ENCODE measurements at regions not wholly inside any gene's neighbourhood (a gene's known extent, or its start where the extent isn't known, plus 50 kb on each side); places are given as distances from the start of the nearest gene placed in this dataset.

DNA sequence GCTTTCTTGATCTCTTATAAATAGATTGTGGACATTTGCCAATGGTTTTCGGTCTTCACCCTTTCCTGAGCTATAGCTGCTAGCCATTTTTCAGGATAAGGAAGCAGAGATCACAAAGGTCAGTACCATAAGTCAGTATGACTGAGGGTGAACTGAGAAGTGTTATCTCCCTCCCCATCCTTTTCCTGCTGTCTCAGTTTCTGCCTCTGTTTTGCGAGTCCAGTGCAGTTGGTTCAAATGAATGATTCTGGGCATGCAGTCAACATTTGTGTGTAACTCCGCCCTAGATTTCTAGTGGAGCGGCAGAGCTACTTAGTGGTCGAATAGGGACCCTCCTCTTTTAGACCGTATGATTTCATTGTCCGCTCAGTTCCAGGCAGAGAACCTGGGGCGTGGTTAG lies 460.8 kb upstream of the ARGLU1 start:
- DNase-seq (ENCODE audit: low read depth), result no peak

DNA sequence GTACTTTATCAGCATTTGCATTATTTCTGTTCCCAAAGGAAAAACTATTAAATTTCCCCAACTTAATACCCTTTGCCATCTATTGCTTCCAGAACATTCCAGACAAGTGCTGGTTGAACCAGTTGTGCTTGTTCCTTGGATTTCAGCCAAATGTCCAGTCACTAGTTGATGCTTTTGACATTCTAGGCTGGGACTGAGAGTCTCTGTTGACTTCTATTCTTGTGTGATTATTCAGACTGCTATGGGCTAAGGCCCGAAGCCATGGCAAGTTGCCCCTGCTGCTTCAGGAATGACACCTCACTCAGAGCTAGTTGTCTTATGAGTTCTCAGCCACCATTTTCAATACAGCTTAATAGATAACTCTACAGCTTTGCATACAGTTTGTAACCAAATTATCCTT lies 458.1 kb upstream of the ARGLU1 start:
- DNase-seq (ENCODE audit: low read depth), result no peak

- no peak for DNase-seq (ENCODE audit: low read depth)
Observed at GRCh38 chr13:107023335-107023734, 455.4 kb upstream of the ARGLU1 start.

DNA sequence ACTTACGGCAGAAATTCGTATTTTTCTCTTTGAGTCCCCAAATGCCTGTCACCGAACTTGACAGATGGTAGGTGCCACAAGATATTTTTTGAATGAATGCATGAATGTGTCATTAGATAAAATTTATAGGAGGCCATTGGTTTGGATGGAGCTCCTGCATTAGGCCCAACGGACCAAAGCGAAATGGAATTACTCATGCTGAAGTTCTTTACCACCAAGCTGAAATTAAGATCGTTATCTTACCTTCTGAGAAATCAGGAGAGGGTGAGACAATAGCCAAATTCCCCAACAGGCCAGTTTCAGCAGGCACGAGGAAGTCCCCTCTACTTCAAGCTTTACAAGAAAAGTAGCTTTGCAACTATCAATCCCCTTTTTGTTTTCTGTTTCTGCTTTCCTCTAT lies 452.5 kb upstream of the ARGLU1 start:
- no peak for DNase-seq (ENCODE audit: low read depth)

GRCh38 chr13:107018285-107018684 lies 450.3 kb upstream of the ARGLU1 start:
- DNase-seq (ENCODE audit: low read depth), result no peak

GRCh38 chr13:107006661-107007060 lies 438.7 kb upstream of the ARGLU1 start:
- no peak for DNase-seq (ENCODE audit: low read depth)

GRCh38 chr13:107005577-107005976 lies 437.6 kb upstream of the ARGLU1 start:
- no peak for DNase-seq (ENCODE audit: low read depth)

GRCh38 chr13:107003911-107004310 lies 436.0 kb upstream of the ARGLU1 start:
- no peak for DNase-seq (ENCODE audit: low read depth)

- no peak for DNase-seq (ENCODE audit: low read depth)
Observed at GRCh38 chr13:106998664-106999063, 430.7 kb upstream of the ARGLU1 start.

GRCh38 chr13:106997696-106998095 lies 429.8 kb upstream of the ARGLU1 start:
- no peak for DNase-seq (ENCODE audit: low read depth)

GRCh38 chr13:106996867-106997618 lies 429.1 kb upstream of the ARGLU1 start:
- DNase-seq (ENCODE audit: low read depth), result no peak

DNA sequence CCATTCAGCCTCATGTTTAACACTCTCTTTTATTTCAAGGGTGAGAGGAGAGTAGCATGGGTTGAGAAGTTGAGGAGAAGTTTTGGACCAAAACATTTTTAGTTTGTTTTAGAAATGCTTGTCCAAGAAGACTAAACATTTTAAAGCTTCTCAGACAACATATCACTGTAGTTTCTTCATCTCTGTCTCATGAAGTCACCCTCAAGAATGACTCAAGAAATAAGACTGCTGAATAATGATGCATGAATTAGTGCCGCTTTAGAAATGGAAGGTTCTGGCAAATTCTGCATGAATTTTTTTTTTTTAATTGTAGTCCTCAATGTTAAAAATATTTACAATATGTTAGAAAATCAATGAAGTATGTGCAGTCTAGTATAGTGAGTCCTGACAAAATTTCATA lies 422.7 kb upstream of the ARGLU1 start:
- no peak for DNase-seq (ENCODE audit: low read depth)

- no peak for DNase-seq (ENCODE audit: low read depth)
Observed at GRCh38 chr13:106989876-106990275, 421.9 kb upstream of the ARGLU1 start.

DNA sequence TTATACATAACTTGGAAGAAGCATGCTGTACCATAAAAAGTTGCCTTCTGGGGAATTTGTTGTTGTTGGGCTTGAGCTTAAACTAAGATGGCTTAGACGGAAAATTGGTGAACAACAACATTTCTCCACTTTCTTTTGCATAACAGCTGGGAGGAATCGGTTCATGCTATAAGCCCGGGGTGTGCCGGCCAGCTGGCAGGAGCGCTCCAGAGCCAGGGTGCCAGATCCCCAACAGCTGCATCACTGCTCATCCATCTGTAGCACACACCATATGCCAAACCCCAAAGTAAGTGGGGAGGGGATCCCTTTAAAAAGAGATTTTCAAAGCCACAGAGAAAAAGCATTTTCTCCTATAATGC lies 419.5 kb upstream of the ARGLU1 start:
- no peak for DNase-seq (ENCODE audit: low read depth)

DNA sequence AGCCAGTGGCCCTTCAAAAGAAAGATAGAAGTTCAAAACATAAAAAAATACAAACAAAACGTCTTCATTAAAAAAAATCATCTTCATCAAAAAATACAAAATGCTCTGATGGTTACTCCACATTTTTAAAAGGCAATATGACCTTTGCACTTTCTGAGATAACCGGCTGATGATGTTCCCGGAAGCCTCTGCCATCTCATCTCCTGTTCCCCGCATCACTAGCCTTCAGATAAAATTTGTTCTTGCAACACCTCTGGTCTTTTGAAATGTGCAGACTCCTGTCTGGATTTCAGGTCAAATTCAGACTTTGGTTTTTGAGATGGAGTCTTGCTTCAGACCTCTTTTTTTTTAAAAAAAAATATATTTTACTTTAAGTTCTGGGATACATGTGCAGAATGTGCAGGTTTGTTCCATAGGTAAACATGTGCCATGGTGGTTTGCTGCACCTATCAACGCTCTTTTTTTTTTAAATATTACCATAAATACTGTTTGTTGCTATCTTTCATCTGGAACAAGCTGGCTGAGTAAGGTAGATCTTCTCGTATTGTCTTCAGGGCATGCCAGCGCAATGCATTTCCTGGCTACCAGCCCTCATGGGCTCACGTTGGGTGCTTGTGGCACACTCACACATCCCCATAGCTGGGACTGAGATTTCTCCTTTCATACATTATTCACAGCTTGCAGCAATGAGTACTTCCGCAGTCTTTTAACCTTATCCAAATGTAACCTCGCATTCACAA lies 418.9 kb upstream of the ARGLU1 start:
- no peak for DNase-seq (ENCODE audit: low read depth)

DNA sequence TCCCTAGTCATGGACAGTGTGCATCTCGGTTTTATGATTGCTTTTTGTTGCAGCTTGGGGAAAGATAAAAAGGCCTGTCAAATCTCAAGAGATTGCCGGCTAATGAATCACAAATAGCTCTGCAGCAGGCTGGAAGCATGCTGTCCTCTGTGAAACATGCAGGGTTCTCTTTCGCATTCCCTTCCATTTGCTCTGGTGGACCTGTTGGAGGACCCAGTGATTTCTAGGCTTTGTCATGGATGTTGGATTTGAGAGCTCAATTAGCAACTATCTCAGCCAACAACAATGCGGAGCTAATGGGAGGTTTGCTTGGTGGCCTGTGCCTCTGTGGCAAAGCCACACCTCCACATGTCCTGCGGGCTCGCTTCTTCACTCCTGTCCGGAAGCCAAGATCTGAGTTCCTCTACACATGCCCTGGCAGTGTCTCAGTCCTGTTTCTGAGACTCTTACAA lies 418.1 kb upstream of the ARGLU1 start:
- DNase-seq (ENCODE audit: low read depth), result no peak

- no peak for DNase-seq (ENCODE audit: low read depth)
Observed at GRCh38 chr13:106985481-106985880, 417.5 kb upstream of the ARGLU1 start.

- no peak for DNase-seq (ENCODE audit: low read depth)
Observed at GRCh38 chr13:106981051-106981450, 413.1 kb upstream of the ARGLU1 start.

DNA sequence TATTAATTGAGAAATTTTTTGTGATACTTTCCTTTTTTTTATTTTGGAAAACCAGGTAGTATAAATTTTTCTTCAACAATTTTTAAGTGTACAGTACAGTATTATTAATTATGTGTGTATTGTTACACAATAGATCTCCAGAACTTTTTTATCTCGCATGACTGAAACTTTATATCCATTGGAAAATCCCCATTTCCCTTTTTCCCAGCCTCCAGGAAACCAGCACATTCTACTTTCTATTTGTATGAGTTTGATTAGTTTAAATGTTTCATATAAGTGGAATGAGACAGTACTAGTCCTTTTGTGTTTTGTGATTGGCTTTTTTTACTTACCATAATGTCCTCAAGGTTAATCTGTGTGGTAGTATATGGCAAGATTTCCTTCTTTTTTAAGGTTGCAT lies 399.5 kb upstream of the ARGLU1 start:
- no peak for DNase-seq (ENCODE audit: low read depth)

DNA sequence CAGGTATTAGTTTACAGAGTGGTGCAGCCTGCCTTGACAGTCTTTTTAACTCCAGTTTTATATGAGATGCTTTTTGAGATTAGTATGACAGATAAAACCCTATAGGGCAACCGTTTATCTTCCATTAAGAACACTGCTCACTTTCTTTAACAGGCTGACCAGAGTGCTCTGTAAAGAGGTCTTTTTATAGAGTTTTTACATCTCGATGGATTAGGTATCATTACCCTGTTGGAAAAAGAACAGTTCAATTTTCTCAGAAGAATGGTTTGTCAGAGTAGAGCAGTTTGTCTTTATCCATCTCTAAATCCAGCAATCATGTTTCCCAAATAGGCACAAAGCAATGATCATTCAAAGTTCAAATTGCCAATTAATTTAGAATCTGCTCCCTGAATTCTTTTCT lies 395.2 kb upstream of the ARGLU1 start:
- DNase-seq (ENCODE audit: low read depth), result no peak

- DNase-seq (ENCODE audit: low read depth), result no peak
Observed at GRCh38 chr13:106961651-106962050, 393.7 kb upstream of the ARGLU1 start.

- no peak for DNase-seq (ENCODE audit: low read depth)
Observed at GRCh38 chr13:106961216-106961615, 393.3 kb upstream of the ARGLU1 start.

DNA sequence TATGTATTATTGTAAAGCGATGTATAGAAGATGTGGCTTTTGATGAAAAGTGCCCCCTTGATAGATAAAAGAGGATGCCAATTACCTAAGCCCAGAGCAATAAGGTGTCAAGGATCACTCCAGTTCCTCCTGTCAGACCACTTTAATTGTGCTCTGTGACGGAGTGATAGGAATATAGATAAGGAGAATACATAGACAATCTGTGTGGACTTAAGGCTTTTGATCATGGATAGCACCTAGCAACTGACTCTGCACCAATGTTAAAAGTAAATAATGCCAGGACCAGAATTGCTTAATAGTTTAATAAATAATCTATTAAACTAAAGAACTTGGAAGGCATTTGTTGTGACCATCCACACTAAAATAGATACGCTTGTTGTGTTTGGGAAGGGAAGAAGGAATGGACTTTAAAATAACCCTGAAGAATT lies 390.7 kb upstream of the ARGLU1 start:
- no peak for DNase-seq (ENCODE audit: low read depth)

GRCh38 chr13:106942563-106942962 lies 374.6 kb upstream of the ARGLU1 start:
- no peak for DNase-seq (ENCODE audit: low read depth)
